ENCODE measurements at regions not wholly inside any gene's neighbourhood (a gene's known extent, or its start where the extent isn't known, plus 50 kb on each side); places are given as distances from the start of the nearest gene placed in this dataset.

DNA sequence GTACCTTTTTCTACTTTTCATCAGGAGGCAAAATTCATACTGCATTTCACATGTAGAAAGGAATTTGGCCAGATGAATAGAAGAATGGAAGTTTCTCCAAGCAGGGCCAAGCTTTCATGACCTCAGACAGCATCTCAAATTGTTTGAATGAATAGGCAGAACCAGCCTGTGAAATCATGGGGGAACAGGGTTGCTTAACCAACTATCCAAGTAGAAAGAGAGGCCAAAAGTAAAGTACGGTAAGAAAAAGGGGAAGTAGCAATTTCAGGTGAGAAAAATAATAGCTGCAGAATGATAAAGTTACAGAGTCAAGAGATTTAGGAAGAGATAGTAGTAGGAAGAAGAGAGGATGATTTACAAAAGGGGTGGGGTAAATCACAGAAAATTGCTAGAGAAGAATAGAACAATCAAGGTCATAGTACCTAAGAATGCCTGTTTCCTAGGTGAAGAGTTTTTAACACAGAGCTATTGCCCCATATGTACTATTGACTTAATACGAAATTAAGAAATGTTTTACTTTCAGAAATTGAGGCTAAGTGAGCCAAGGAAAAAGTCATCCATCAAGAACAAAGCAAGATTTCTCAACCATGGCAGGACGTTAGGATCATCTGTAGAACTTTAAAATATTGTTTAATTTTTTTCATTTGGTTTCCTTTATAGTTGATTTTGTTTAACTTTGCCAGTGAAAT is 177.1 kb upstream of the TET2 start:
- TF ChIP-seq, protein P1, sequence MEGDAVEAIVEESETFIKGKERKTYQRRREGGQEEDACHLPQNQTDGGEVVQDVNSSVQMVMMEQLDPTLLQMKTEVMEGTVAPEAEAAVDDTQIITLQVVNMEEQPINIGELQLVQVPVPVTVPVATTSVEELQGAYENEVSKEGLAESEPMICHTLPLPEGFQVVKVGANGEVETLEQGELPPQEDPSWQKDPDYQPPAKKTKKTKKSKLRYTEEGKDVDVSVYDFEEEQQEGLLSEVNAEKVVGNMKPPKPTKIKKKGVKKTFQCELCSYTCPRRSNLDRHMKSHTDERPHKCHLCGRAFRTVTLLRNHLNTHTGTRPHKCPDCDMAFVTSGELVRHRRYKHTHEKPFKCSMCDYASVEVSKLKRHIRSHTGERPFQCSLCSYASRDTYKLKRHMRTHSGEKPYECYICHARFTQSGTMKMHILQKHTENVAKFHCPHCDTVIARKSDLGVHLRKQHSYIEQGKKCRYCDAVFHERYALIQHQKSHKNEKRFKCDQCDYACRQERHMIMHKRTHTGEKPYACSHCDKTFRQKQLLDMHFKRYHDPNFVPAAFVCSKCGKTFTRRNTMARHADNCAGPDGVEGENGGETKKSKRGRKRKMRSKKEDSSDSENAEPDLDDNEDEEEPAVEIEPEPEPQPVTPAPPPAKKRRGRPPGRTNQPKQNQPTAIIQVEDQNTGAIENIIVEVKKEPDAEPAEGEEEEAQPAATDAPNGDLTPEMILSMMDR (IDR thresholded peaks at IDR 0.05), result no peak
- TF ChIP-seq POLR2A (IDR thresholded peaks at IDR 0.05), result no peak
